ENCODE measurements at regions not wholly inside any gene's neighbourhood (a gene's known extent, or its start where the extent isn't known, plus 50 kb on each side); places are given as distances from the start of the nearest gene placed in this dataset.

GRCh38 chr7:124482229-124482628, 283.4 kb downstream of the GPR37 start:
- no peak for DNase-seq (ENCODE audit: unreplicated experiment)
- Mint-ChIP-seq H3K9me3 (ENCODE audit: unreplicated experiment) (no peaks in the 10 kb centered on the region), H3K27ac (ENCODE audit: low read depth, unreplicated experiment) (no peak overlapping the region), H3K27me3 (ENCODE audit: insufficient read depth, unreplicated experiment) (no peaks in the 10 kb centered on the region), H3K4me1 (ENCODE audit: insufficient read depth, unreplicated experiment) (no peaks in the 10 kb centered on the region), H3K4me3 (ENCODE audit: unreplicated experiment) (no peak overlapping the region), H3K36me3 (ENCODE audit: insufficient read depth, unreplicated experiment) (no peaks in the 10 kb centered on the region)
- ChIA-PET CTCF (interaction anchor here (0.6 kb wide), 2 partner anchors 173 to 695 kb away, joined by 3 read pairs; no protein-coding TSS in a partner anchor), POLR2A (interaction anchor here (0.6 to 0.8 kb wide), 2 partner anchors 9 to 16 kb away, joined by 3 to 5 read pairs; no protein-coding TSS in a partner anchor)
- no TSS peak for BruUV-seq (replicated peaks)
- no peak for TF ChIP-seq CTCF (IDR thresholded peaks at IDR 0.05; ENCODE audit: unreplicated experiment)
- intact Hi-C loops (cut with micrococcal nuclease) = no loop called here

- no peak for DNase-seq (ENCODE audit: unreplicated experiment)
- no peaks in the 10 kb centered on the region for H3K27me3 Mint-ChIP-seq (ENCODE audit: insufficient read depth, unreplicated experiment)
- TF ChIP-seq CTCF (IDR thresholded peaks at IDR 0.05; ENCODE audit: unreplicated experiment) = no peak
- H3K9me3 Mint-ChIP-seq (ENCODE audit: unreplicated experiment) = no peaks in the 10 kb centered on the region
- intact Hi-C loops (cut with micrococcal nuclease) = no loop called here
- no TSS peak for BruUV-seq (replicated peaks)
- ChIA-PET POLR2A (no interaction called here), CTCF (no interaction called here)
- H3K4me1 Mint-ChIP-seq (ENCODE audit: insufficient read depth, unreplicated experiment) = no peaks in the 10 kb centered on the region
- no peaks in the 10 kb centered on the region for H3K36me3 Mint-ChIP-seq (ENCODE audit: insufficient read depth, unreplicated experiment)
- H3K27ac Mint-ChIP-seq (ENCODE audit: low read depth, unreplicated experiment) = no peak overlapping the region
- no peak overlapping the region for H3K4me3 Mint-ChIP-seq (ENCODE audit: unreplicated experiment)
Observed at GRCh38 chr7:124480821-124481290, 284.7 kb downstream of the GPR37 start.

GRCh38 chr7:124480036-124480820, 285.4 kb downstream of the GPR37 start:
- no peaks in the 10 kb centered on the region for H3K36me3 Mint-ChIP-seq (ENCODE audit: insufficient read depth, unreplicated experiment)
- H3K4me3 Mint-ChIP-seq (ENCODE audit: unreplicated experiment) = no peak overlapping the region
- ChIA-PET CTCF (interaction anchor here (0.6 kb wide), 2 partner anchors 296 to 348 kb away, joined by 3 to 4 read pairs; no protein-coding TSS in a partner anchor), POLR2A (no interaction called here)
- intact Hi-C loops (cut with micrococcal nuclease) = no loop called here
- H3K27me3 Mint-ChIP-seq (ENCODE audit: insufficient read depth, unreplicated experiment) = no peaks in the 10 kb centered on the region
- TF ChIP-seq CTCF (IDR thresholded peaks at IDR 0.05; ENCODE audit: unreplicated experiment) = no peak
- DNase-seq (ENCODE audit: unreplicated experiment) = no peak
- no peak overlapping the region for H3K27ac Mint-ChIP-seq (ENCODE audit: low read depth, unreplicated experiment)
- H3K4me1 Mint-ChIP-seq (ENCODE audit: insufficient read depth, unreplicated experiment) = no peaks in the 10 kb centered on the region
- H3K9me3 Mint-ChIP-seq (ENCODE audit: unreplicated experiment) = no peaks in the 10 kb centered on the region
- BruUV-seq (replicated peaks) = no TSS peak

GRCh38 chr7:124462249-124462648, 303.3 kb downstream of the GPR37 start:
- Mint-ChIP-seq H3K4me1 (ENCODE audit: insufficient read depth, unreplicated experiment) (peaks cover 36% of the 10 kb centered on the region), H3K36me3 (ENCODE audit: insufficient read depth, unreplicated experiment) (no peaks in the 10 kb centered on the region), H3K9me3 (ENCODE audit: unreplicated experiment) (peaks cover 7% of the 10 kb centered on the region), H3K4me3 (ENCODE audit: unreplicated experiment) (no peak overlapping the region), H3K27ac (ENCODE audit: low read depth, unreplicated experiment) (no peak overlapping the region), H3K27me3 (ENCODE audit: insufficient read depth, unreplicated experiment) (no peaks in the 10 kb centered on the region)
- TF ChIP-seq CTCF (IDR thresholded peaks at IDR 0.05; ENCODE audit: unreplicated experiment) = no peak
- peak; percentile 54 for DNase-seq (ENCODE audit: unreplicated experiment)
- CTCF ChIA-PET = interaction anchor here (0.7 kb wide), 1 partner anchor 41 kb away, joined by 3 read pairs; no protein-coding TSS in a partner anchor
- intact Hi-C loops (cut with micrococcal nuclease) = no loop called here
- POLR2A ChIA-PET = no interaction called here
- BruUV-seq (replicated peaks) = no TSS peak

All from MCF 10A (cell line).